Sciatic nerve (tissue), 2 donors: ENCODE measurements at regions not wholly inside any gene's neighbourhood (a gene's known extent, or its start where the extent isn't known, plus 50 kb on each side); places are given as distances from the start of the nearest gene placed in this dataset.
"Not testable (repeated sequence)": the region's sequence is repeated elsewhere in the genome, so short reads cannot be mapped to it uniquely, and the experiment has no call there.

Source experiments
- ATAC-seq: fragments of 200-7000 bp; cut with Tn5 transposase; one replicate; pipeline ENCODE4 v1.9.1; 2020; ENCODE audit warnings: mild to moderate bottlenecking, moderate library complexity
- DNase-seq: peaks from one replicate; pipeline ENCODE4 v3.0.0-alpha.2; 2020; ENCODE audit warnings: low spot score
- intact Hi-C: fragments of 100-400 bp; cut with DNase I; formaldehyde crosslinking; loops from one replicate; pipeline ENCODE4 v1.14.2; 2022
- donor health status: DM: no; HTN: no; CAD: no.
- donor health status: DM: no; HTN: no; CAD: no.

DNA sequence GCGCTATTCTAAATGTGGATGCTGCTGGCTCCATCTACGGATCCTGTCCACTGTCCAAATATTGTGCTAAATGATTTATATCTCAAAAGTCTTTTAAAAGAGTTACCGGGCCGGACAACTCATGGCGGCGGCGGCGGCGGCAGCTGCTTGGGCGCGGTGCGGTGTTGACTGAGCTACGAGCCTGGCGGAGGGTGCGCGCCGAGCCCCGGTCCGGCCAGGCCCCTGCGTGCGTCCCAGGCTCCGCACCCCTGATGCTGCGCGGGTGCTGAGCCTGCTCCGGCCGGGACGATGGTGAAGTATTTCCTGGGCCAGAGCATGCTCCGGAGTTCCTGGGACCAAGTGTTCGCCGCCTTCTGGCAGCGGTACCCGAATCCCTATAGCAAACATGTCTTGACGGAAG lies 303.4 kb downstream of the CENPW start:
- intact Hi-C loops, result no loop called here
- DNase-seq (no peak), ATAC-seq (no peak)

DNA sequence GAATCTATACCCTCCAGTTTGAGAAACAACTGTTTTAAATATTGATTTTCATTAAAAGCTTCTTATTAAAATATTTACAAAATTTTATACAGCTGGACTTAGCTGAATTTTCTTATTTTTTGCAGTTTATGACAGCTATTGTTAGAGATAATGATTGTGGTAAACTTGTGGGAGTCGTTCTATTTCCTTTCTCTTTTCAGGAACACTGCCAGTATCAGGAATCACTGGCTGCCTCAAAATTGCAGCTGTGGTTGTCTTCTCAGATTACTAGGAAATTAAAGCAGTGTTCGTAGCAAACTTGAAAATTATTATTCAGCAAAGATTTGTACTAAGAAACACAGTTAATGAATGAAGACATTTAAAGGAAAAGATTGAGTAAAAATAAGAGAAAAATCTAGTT lies 311.0 kb downstream of the CENPW start:
- no peak for ATAC-seq
- DNase-seq, result no peak
- intact Hi-C loops, result no loop called here

DNA sequence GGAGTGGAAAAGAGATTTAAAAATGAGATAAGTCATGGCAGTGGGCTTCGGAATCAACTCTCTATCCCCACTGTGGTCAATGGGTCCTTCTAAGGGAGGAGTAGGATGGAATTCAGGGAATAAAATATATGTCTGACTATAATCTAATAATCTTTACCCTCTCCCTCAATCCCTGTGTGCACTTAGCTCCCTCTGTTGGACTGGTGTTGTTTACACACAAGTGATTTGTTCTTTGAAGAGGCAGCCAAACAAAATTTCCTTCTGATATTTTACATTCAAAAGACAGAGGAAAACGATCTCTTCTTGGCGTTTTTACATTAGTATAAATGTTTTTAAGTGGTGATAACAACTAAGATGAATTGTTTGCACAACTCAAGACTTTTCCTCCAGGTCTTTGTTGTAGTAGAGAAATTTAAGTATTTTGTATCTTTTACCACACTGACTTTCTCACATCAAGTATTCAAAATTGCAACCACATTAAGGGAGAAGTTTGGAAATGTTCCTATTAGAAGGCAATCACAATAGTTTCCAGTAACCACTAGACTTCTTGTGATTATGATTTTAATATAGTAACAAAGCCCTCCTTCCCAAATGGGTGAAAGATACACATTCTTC lies 317.8 kb downstream of the CENPW start:
- intact Hi-C loops, result no loop called here
- DNase-seq (no peak), ATAC-seq (no peak)

GRCh38 chr6:126660376-126660775 lies 320.5 kb downstream of the CENPW start:
- ATAC-seq, result no peak
- intact Hi-C loops, result no loop called here
- no peak for DNase-seq

- ATAC-seq, result no peak
- intact Hi-C loops, result no loop called here
These were observed 321.7 kb downstream of the CENPW start for GRCh38 chr6:126661646-126662045.

GRCh38 chr6:126662966-126663365 lies 323.1 kb downstream of the CENPW start:
- ATAC-seq (no peak), DNase-seq (no peak)
- intact Hi-C loops, result no loop called here

More at GRCh38 chr6:126661646-126662045, 321.7 kb downstream of the CENPW start:
- no peak for DNase-seq

GRCh38 chr6:126664271-126664670 lies 324.4 kb downstream of the CENPW start:
- ATAC-seq, result no peak
- no peak for DNase-seq
- intact Hi-C loops, result no loop called here

DNA sequence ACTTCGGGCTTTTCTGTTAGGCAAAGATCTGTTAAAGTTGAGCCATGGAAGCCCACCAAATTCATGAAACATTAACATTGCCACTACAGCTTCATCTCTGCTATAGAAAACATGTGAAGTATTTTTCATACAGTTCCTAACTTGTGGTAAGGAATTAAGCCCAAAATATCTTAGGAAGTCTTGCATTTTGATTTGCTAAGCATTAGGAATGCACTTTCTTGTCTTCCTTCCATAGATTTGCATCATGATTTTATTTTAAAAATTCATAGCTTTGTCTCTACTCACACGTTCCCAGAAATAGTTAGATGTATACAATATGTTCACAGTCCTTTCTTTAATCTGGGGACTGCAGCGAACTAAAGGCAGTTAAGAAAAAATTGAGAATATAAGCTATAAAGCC lies 325.6 kb downstream of the CENPW start:
- intact Hi-C loops, result no loop called here
- ATAC-seq (no peak), DNase-seq (no peak)

GRCh38 chr6:126667071-126667470 lies 327.2 kb downstream of the CENPW start:
- intact Hi-C loops, result no loop called here
- ATAC-seq, result no peak
- no peak for DNase-seq

DNA sequence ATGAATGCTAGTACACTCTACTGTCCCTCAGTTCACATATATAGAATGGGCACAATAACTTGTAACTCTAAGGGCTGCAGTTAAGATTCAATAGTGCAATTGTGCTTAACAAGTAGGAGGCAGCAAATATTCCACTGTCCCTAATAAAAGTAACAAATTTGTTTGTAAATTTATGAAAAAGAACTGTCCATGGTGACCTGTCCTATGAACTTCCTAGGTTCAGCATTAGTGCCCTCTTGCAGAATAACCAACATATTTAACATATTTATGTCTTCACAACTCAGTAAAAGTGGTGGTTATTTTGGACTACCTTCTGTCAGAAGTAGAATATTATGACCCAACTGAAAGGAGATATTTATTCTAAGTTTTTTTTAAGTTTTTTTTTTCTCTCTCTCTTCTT lies 327.8 kb downstream of the CENPW start:
- no peak for DNase-seq
- intact Hi-C loops, result no loop called here
- no peak for ATAC-seq

GRCh38 chr6:126672649-126673048 lies 332.7 kb downstream of the CENPW start:
- intact Hi-C loops, result no loop called here
- DNase-seq, result no peak
- no peak for ATAC-seq

DNA sequence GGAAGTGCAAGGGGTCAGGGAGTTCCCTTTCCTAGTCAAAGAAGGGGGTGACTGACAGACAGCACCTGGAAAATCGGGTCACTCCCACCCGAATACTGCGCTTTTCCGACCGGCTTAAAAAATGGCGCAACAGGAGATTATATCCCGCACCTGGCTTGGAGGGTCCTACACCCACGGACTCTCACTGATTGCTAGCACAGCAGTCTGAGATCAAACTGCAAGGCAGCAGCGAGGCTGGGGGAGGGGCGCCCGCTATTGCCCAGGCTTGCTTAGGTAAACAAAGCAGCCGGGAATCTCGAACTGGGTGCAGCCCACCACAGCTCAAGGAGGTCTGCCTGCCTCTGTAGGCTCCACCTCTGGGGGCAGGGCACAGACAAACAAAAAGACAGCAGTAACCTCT lies 333.8 kb downstream of the CENPW start:
- ATAC-seq, DNase-seq, intact Hi-C loops: not testable (repeated sequence)

- intact Hi-C loops, result no loop called here
- ATAC-seq, result peak; percentile 49
- DNase-seq, result no peak
These were observed 342.5 kb downstream of the CENPW start for GRCh38 chr6:126682440-126682839.

DNA sequence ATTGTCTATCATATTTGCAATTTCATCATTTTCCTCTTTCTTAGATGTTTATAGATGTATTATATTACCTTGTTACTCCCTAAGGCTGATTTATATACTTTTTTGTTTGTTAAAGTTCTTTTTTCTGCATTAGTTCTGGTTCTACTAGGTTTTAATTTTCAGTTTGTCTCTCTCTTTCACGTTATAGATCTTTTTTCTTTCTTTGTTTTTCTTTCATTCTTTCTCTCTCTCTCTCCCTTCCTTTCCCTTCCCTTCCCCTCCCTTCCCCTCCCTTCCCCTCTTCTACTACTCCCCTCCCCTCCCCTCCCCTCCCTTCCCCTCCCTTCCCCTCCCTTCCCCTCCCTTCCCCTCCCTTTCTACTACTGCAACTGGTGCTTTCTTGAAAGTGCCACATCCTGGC lies 345.3 kb downstream of the CENPW start:
- DNase-seq, result no peak

GRCh38 chr6:126696921-126697693 lies 357.2 kb downstream of the CENPW start:
- intact Hi-C loops, result no loop called here
- DNase-seq, result no peak
- ATAC-seq, result no peak

More for the DNA sequence above, 345.3 kb downstream of the CENPW start:
- intact Hi-C loops, result no loop called here
- no peak for ATAC-seq

- DNase-seq (no peak), ATAC-seq (no peak)
- intact Hi-C loops, result no loop called here
These were observed 358.9 kb downstream of the CENPW start for GRCh38 chr6:126698732-126699240.

- ATAC-seq, result no peak
- intact Hi-C loops, result no loop called here
- DNase-seq, result no peak
These were observed 362.0 kb downstream of the CENPW start for GRCh38 chr6:126701676-126702560.

- intact Hi-C loops, result no loop called here
- no peak for DNase-seq
- no peak for ATAC-seq
These were observed 376.1 kb downstream of the CENPW start for GRCh38 chr6:126716032-126716431.

DNA sequence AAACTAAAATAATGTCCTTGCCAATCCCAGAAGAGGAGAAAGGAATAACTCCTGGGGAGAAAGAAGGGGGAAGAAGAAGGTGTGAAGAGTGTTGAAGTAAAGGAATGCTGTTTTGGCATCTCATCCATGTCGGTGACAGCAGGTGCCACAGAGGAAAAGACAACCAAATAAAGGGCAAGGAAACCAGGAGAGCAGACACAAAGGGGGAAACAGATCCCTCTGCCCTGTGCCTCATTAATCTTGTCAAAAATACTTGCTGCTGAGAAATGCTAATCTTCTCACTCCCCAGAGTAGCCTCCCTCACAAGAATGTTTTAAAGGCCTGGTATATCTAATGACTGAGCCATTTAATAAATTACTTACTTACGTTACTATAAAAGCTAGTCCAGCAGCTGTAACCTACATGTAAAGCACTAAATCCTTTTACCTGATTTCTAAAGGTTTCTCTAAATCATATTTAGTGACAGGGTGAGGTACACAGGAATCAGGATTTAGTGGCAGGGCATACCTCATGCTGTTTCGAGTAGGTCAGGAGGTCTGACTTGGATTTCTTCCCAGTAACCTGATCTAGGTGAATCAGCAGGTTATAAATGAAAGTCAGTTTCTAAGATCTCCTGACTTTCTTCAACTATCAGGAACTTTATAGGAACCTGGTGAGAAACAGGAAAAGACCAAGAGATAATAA lies 377.1 kb downstream of the CENPW start:
- no peak for DNase-seq
- intact Hi-C loops, result no loop called here
- no peak for ATAC-seq
